Effector memory CD8-positive, alpha-beta T cell (primary cell): ENCODE measurements at regions not wholly inside any gene's neighbourhood (a gene's known extent, or its start where the extent isn't known, plus 50 kb on each side); places are given as distances from the start of the nearest gene placed in this dataset.

Experiments
- ATAC-seq: fragments of 150-1000 bp; cut with Tn5 transposase; replicated peaks from 2 replicates; pipeline ENCODE4 v1.10.0; 2021; ENCODE audit warnings: mild to moderate bottlenecking, moderate library complexity
- DNase-seq, 3 experiments: peaks; one replicate each; pipeline ENCODE4 v3.0.0; 2021
- H3K27ac Mint-ChIP-seq, 2 donors: one replicate each; pipeline ENCODE4 v1.8.0; 2022; ENCODE audit warnings: mild to moderate bottlenecking in 2 of 2, mixed read lengths in 2 of 2, moderate library complexity in 2 of 2
- H3K27me3 Mint-ChIP-seq, 2 donors: one replicate each; pipeline ENCODE4 v1.8.0; 2022; ENCODE audit warnings: mixed read lengths in 2 of 2
- H3K36me3 Mint-ChIP-seq: one replicate; pipeline ENCODE4 v1.8.0; 2022; ENCODE audit warnings: mild to moderate bottlenecking, moderate library complexity, mixed read lengths; ENCODE audit not compliant: insufficient read depth
- H3K4me1 Mint-ChIP-seq, 2 donors: one replicate each; pipeline ENCODE4 v1.8.0; 2022; ENCODE audit warnings: low read depth in 2 of 2, mixed read lengths in 2 of 2
- H3K4me3 Mint-ChIP-seq, 2 donors: one replicate each; pipeline ENCODE4 v1.8.0; 2022; ENCODE audit warnings: mild to moderate bottlenecking in 2 of 2, mixed read lengths in 2 of 2, moderate library complexity in 2 of 2
- H3K9me3 Mint-ChIP-seq, 2 donors: one replicate each; pipeline ENCODE4 v1.8.0; 2022; ENCODE audit warnings: mixed read lengths in 2 of 2

DNA sequence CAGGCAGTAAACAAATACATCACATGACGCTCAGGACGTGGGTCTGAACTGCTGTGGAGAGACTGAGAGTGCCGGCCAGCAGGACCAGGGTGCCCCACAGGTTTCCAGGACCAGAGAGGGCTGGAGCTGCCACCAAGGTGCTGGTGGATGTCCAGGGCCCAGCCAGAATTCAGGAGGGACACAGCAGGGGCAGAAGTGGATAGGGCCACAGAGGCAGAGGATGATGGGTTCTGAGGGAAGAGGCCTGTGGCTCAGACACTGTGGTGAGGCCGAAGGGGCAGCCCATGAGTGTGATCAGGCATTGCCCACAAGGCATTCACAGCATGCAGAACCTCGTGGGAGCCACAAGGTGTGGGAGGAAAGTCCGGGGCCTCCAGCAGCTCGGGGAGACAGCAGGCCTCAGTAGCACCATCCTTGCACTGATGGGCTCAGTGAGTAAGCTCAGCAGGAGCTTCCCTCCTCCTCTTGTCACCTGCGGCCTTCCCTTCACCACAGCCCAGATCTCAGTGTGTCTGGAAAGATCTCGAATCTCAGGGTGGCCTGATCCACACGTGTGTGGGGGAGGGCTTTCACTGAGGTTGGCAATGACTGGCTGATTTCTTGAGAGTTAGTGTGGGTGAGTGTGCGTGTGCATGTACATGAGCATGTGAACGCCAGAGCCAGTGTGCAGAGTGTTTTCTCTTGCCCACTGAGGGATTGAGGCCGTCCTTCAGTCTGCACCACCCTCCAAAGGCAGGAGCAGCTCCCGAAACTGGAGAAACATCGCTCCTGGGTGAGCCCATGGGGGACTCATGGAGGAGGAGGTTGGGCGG, 181.8 kb upstream of the RAB6C start:
- Mint-ChIP-seq H3K27me3 (peaks cover 12 to 81% of the 10 kb centered on the region in 2 donors), H3K4me3 (no peak overlapping the region), H3K27ac (peak overlapping the region in 1 of 2 donors; percentile 62), H3K36me3 (no peaks in the 10 kb centered on the region), H3K4me1 (no peaks in the 10 kb centered on the region), H3K9me3 (no peaks in the 10 kb centered on the region)
- ATAC-seq (no peak), DNase-seq (no peak)

DNA sequence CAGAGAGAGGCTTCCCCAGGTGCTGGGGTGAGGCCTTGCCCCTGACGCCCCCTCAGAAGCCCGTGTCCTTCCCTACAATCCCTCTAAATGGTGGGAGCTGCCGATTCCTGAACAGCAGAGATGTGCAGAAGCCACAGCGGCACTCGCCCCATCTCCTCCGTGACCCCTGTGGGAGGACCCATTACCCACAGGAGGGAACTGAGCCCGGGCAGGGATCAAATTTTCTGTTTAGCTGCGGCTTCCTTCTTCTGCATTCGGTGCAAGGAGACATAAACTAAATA, 181.2 kb upstream of the RAB6C start:
- Mint-ChIP-seq H3K36me3 (no peaks in the 10 kb centered on the region), H3K27me3 (peaks cover 16 to 79% of the 10 kb centered on the region in 2 donors), H3K27ac (no peak overlapping the region), H3K4me3 (no peak overlapping the region), H3K9me3 (no peaks in the 10 kb centered on the region), H3K4me1 (no peaks in the 10 kb centered on the region)
- DNase-seq (no peak), ATAC-seq (no peak)

DNA sequence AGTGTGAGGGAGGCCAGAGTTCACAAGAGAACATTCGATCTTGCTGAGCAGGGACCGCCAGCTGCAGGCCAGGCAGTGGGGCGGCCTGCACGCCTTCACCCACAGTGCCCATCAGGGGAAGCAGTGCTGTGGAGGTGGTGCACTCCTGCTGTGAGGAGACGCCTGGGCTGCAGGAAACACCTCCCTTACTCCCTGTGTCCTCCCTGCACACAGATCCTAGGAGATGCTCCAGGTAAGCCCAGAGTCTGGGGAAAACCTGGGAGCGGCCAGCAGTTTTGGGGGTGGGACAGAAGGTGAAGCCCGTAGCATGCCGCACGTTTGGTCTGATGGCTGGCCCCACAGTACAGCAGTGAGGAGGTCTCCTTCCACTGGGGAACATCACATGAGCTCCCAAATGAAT, 180.8 kb upstream of the RAB6C start:
- H3K4me1 Mint-ChIP-seq = no peaks in the 10 kb centered on the region
- no peak overlapping the region for H3K27ac Mint-ChIP-seq
- peaks cover 16 to 75% of the 10 kb centered on the region in 2 donors for H3K27me3 Mint-ChIP-seq
- H3K4me3 Mint-ChIP-seq = no peak overlapping the region
- no peaks in the 10 kb centered on the region for H3K9me3 Mint-ChIP-seq
- H3K36me3 Mint-ChIP-seq = no peaks in the 10 kb centered on the region
- no peak for ATAC-seq
- DNase-seq = no peak

DNA sequence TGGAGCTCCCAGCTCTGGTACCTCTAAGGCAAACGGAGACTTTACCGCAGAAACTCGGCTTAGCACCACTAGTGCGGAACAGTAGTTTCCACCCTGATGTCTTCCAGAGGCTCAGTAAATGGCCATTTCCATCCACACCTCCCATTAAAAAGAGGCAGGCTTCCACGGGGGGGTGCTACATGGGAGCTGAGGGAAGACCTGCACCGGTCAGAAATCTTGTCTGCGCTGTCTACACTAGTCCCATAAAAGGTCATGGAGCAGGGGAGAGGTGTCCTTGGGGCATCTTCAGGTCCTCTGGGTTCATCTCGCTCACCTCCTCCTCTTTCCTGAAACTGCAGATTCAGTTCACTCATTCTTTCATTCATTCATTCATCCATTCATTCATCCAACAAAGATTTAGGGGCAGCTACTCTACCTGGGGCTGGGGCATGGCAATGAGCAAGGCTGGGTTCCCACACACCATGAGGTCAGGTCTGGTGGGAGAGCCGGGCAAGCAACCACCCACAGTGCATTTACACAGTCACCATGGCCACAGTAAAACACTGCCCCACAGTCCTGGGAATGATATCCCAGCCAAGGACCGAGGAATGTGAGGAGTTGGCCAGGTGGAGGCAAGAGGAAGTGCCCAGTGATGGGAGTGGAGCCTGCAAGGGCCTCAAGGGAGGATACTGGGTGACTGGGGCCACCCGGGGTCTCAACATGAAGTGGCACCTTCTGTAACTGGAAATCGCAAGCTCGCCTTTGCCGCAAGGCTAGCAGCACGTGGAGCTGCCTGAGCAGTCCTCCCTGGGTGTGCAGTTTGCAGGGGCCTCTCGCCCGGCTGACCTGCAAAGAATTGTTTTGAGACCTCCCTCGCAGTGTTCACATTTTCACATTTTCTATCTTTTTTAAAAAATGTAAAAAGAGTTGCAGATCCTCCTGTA, 180.2 kb upstream of the RAB6C start:
- DNase-seq = no peak
- no peak for ATAC-seq
- Mint-ChIP-seq H3K36me3 (no peaks in the 10 kb centered on the region), H3K9me3 (no peaks in the 10 kb centered on the region), H3K27ac (no peak overlapping the region), H3K4me1 (no peaks in the 10 kb centered on the region), H3K4me3 (no peak overlapping the region), H3K27me3 (peaks cover 16 to 69% of the 10 kb centered on the region in 2 donors)

DNA sequence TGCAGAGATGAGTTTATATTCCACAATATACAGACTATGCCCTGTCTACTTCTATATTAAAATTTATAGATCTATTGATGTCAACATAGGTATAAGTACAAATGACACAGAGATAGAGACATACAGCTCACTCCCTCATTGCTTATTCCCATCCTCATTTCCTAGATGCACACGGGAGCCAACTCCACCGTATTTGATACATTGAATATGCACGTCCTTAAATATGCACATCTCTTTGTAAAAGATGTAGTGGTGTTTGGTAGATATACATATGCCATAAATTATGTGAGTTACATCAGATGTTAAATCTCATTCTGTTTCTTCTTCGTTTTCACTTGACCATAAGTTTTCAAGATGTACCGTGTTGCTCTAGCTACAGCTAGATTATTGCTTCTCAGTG, 179.2 kb upstream of the RAB6C start:
- DNase-seq (no peak), ATAC-seq (no peak)
- H3K27me3 Mint-ChIP-seq = peaks cover 16 to 59% of the 10 kb centered on the region in 2 donors
- H3K9me3 Mint-ChIP-seq = no peaks in the 10 kb centered on the region
- H3K4me1 Mint-ChIP-seq = no peaks in the 10 kb centered on the region
- H3K27ac Mint-ChIP-seq = no peak overlapping the region
- H3K36me3 Mint-ChIP-seq = no peaks in the 10 kb centered on the region
- H3K4me3 Mint-ChIP-seq = no peak overlapping the region

DNA sequence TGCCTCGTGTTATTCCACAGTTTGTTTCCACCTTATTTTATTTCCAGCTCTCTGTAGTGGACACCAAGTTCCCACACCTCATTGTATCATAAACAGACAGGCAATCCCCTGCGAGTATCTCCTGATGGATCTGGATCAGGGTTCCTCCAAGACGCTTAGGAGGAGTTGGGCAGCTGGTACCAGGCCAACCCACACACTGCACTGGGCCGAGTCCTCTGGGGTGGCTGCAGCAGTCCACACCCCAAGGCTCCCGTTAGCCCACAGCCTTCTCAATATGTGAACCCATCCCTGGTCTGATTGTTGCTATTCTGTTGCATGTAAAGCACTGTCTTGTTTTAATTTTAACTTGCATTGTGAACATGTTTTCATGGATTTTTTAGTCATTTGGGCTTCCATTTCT, 178.8 kb upstream of the RAB6C start:
- H3K36me3 Mint-ChIP-seq = no peaks in the 10 kb centered on the region
- DNase-seq (no peak), ATAC-seq (no peak)
- peaks cover 16 to 56% of the 10 kb centered on the region in 2 donors for H3K27me3 Mint-ChIP-seq
- no peaks in the 10 kb centered on the region for H3K4me1 Mint-ChIP-seq
- H3K4me3 Mint-ChIP-seq = no peak overlapping the region
- H3K27ac Mint-ChIP-seq = no peak overlapping the region
- no peaks in the 10 kb centered on the region for H3K9me3 Mint-ChIP-seq

DNA sequence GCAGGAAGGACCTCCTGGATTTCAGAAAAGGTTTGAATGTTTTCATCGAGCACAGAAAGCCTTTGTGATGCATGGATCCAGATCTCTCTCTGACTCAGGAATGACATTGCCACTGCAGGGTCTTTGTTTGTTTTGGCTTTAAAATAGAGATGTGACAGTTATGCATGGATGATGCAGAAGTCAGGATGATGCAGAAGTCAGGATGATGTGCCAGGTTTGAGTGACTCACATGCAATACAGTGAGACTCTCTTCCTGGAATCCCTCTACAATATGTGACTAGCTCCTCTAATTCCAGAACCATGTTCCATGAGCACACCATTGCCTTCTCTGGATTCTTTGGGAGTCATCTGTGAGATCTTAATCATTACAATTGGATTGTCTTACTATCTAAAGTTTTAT, 177.9 kb upstream of the RAB6C start:
- Mint-ChIP-seq H3K9me3 (no peaks in the 10 kb centered on the region), H3K27ac (no peak overlapping the region), H3K4me1 (no peaks in the 10 kb centered on the region), H3K36me3 (no peaks in the 10 kb centered on the region), H3K4me3 (no peak overlapping the region), H3K27me3 (peaks cover 11 to 47% of the 10 kb centered on the region in 2 donors)
- DNase-seq = no peak
- no peak for ATAC-seq

DNA sequence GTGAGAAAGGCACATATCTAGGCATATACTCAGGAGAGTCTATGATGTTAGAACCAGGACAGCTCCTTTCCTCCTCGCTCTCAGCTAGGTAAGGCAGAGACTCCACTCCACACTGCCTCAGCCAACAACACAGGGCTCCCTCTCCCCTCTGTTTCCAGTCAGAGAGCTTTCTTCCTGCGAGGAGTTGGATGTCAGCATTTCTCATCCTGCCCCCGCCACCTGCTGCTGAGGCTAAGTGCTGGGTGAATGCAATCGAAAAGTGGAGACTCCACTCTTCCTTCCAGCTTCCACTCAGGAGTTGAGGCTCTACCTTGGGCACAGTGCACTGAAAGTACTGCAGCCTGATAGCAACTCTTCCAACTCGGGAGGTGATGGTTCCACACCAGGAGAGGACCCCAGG, 177.2 kb upstream of the RAB6C start:
- Mint-ChIP-seq H3K27me3 (peaks cover 11 to 40% of the 10 kb centered on the region in 2 donors), H3K4me3 (no peak overlapping the region), H3K9me3 (no peaks in the 10 kb centered on the region), H3K4me1 (no peaks in the 10 kb centered on the region), H3K27ac (no peak overlapping the region), H3K36me3 (no peaks in the 10 kb centered on the region)
- DNase-seq (no peak), ATAC-seq (no peak)

DNA sequence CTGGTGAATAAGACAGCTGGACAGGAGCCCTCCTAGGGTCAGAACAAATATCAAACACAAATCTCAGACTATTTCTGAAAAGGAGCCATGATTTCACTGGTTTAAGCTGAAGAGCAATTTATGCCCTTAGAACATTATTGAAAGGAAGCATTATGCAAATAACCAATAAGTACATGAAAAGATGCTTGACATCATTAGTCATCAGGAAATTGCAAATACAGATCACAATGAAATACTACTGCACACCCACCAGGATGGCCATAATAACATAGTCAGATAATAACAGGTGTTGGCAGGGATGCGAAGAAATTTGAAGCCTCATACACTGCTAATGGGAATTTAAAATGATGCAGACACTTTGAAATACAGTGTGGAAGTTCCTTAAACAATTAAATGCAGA, 176.4 kb upstream of the RAB6C start:
- Mint-ChIP-seq H3K4me3 (no peak overlapping the region), H3K27ac (no peak overlapping the region), H3K27me3 (peaks cover 12 to 32% of the 10 kb centered on the region in 2 donors), H3K9me3 (no peaks in the 10 kb centered on the region), H3K36me3 (no peaks in the 10 kb centered on the region), H3K4me1 (no peaks in the 10 kb centered on the region)
- no peak for ATAC-seq
- no peak for DNase-seq

DNA sequence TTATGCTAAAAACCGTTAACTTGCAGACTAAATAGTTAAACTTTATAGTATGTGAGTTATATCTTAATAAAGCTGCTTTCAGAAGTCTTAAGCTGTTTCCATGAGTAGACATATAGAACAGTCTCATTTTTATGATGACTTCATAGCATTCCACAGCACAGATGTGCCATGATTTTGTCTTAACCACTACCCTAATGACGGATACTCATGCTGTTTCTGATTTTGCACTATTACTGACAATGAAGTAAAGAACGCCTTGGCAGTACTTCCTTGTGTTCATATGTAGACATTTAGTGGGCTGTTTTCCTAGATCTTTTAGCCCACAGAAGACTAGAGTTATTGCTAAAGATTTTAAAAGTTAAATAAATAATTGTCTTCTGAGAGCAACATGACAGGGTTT, 175.6 kb upstream of the RAB6C start:
- no peak overlapping the region for H3K27ac Mint-ChIP-seq
- H3K4me1 Mint-ChIP-seq = no peaks in the 10 kb centered on the region
- DNase-seq = no peak
- no peaks in the 10 kb centered on the region for H3K36me3 Mint-ChIP-seq
- H3K4me3 Mint-ChIP-seq = no peak overlapping the region
- no peaks in the 10 kb centered on the region for H3K9me3 Mint-ChIP-seq
- peaks cover 16 to 25% of the 10 kb centered on the region in 2 donors for H3K27me3 Mint-ChIP-seq
- no peak for ATAC-seq

DNA sequence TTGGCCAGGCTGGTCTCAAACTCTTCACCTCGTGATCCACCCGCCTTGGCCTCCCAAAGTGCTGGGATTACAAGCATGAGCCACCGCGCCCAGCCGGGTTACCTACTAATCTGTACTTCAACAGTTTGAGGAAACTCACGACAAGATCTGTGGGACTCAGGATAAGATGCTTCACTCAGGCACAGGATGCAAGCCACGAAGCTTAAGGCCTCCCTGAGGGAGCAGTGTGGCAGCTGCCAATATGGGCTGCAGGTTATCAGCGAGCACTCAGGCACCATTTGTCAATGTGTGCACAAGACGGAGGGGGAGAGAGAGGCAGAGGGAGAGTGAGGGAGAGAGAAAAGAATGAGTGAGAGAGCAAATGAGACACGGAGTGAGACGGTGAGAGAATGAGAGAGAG, 173.6 kb upstream of the RAB6C start:
- DNase-seq (no peak), ATAC-seq (no peak)
- no peak overlapping the region for H3K4me3 Mint-ChIP-seq
- no peak overlapping the region for H3K27ac Mint-ChIP-seq
- H3K27me3 Mint-ChIP-seq = peaks cover 27 to 30% of the 10 kb centered on the region in 2 donors
- H3K36me3 Mint-ChIP-seq = no peaks in the 10 kb centered on the region
- no peaks in the 10 kb centered on the region for H3K4me1 Mint-ChIP-seq
- no peaks in the 10 kb centered on the region for H3K9me3 Mint-ChIP-seq

DNA sequence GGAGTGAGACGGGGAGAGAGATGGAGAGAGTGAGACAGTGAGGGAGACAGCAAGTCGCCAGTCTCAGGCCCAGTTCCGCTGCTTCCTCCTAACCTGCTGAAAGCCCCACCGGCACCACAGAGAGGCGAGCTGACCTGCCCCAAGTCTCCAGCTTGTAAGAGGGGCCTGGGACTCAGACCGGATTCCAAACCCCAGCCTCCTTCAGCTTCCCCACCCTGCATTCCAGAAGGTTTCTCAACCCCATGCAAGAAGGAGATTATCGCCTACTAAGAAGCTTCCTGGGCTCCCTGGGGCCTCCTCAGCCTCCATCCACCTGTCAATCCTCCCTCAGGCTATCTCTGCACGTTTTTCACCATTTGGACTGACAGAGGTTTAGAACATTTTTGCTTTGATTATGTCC, 173.1 kb upstream of the RAB6C start:
- no peaks in the 10 kb centered on the region for H3K9me3 Mint-ChIP-seq
- H3K4me1 Mint-ChIP-seq = no peaks in the 10 kb centered on the region
- H3K27ac Mint-ChIP-seq = no peak overlapping the region
- peaks cover 30 to 34% of the 10 kb centered on the region in 2 donors for H3K27me3 Mint-ChIP-seq
- H3K4me3 Mint-ChIP-seq = no peak overlapping the region
- ATAC-seq = no peak
- no peaks in the 10 kb centered on the region for H3K36me3 Mint-ChIP-seq
- DNase-seq = no peak

DNA sequence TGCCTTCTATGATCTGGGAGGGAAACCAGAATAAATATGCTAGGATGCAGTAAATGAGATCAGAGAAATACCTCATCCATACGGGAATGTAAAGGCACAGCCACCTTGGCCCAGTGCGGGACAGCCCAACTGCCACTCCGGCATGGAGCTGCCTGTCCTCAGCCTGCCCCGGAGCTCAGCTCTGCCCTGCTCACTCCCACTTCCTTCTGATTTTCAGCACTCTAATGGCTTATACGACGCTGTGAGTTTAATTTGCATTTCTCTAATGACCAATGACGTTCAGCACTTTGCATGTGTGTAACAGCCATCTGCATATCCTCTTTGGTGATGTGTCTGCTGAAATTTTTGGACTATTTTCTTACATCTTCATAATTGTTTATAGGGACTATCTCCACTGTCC, 172.5 kb upstream of the RAB6C start:
- no peak overlapping the region for H3K4me3 Mint-ChIP-seq
- no peak overlapping the region for H3K27ac Mint-ChIP-seq
- no peaks in the 10 kb centered on the region for H3K9me3 Mint-ChIP-seq
- H3K27me3 Mint-ChIP-seq = peaks cover 27 to 34% of the 10 kb centered on the region in 2 donors
- no peaks in the 10 kb centered on the region for H3K4me1 Mint-ChIP-seq
- no peak for DNase-seq
- ATAC-seq = no peak
- H3K36me3 Mint-ChIP-seq = no peaks in the 10 kb centered on the region
